ENCODE measurements at regions not wholly inside any gene's neighbourhood (a gene's known extent, or its start where the extent isn't known, plus 50 kb on each side); places are given as distances from the start of the nearest gene placed in this dataset.

DNA sequence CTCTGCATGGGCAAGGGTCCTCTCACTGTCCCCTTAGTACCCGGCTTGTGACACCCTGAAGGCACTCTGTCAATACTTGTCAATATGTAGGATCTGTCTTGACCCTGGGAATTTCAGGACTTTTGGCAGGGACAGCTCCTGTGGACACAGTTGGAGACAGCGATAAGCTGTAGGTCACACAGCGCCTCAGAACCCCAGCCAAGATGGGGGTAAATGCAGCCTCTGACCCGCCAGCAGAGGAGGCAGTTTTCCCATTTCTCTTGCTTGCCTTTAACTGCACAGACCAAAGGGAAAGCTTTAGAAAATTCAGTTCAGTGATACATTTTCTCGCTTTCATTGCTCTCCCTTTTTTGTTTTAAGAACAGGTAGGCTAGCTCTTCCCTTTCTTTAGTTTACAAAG, 54.8 kb upstream of the KLHL29 start (continued):
- TF ChIP-seq ZNF780A (CRISPR knock-in tag; IDR thresholded peaks at IDR 0.05) (no peak), CENPX (CRISPR knock-in tag; IDR thresholded peaks at IDR 0.05) (no peak), SATB2 (CRISPR knock-in tag; IDR thresholded peaks at IDR 0.05) (no peak), SCMH1 (CRISPR knock-in tag; IDR thresholded peaks at IDR 0.05; ENCODE audit: borderline replicate concordance) (no peak), CSRNP1 (CRISPR knock-in tag; IDR thresholded peaks at IDR 0.05) (no peak), TEAD3 (CRISPR knock-in tag; optimal IDR thresholded peaks at IDR 0.05; ENCODE audit: borderline replicate concordance) (no peak), ZNF234 (CRISPR knock-in tag; conservative IDR thresholded peaks at IDR 0.05) (no peak), SOX5 (CRISPR knock-in tag; IDR thresholded peaks at IDR 0.05; ENCODE audit: borderline replicate concordance) (no peak), SMARCC2 (IDR thresholded peaks at IDR 0.05) (no peak), PLSCR1 (CRISPR knock-in tag; IDR thresholded peaks at IDR 0.05; ENCODE audit: borderline replicate concordance) (no peak), MAZ (IDR thresholded peaks at IDR 0.05; ENCODE audit: borderline replicate concordance, low read depth, low read length) (no peak), MAZ (CRISPR knock-in tag; IDR thresholded peaks at IDR 0.05; ENCODE audit: low read depth) (no peak), FOSL1 (CRISPR knock-in tag; IDR thresholded peaks at IDR 0.05; ENCODE audit: borderline replicate concordance) (no peak), ZNF343 (CRISPR knock-in tag; IDR thresholded peaks at IDR 0.05) (no peak), AGO1 (IDR thresholded peaks at IDR 0.05; ENCODE audit: low read depth, low read length, poor library complexity, severe bottlenecking) (no peak), SETDB1 (CRISPR knock-in tag; IDR thresholded peaks at IDR 0.05; ENCODE audit: borderline replicate concordance) (no peak), ZNF768 (CRISPR knock-in tag; IDR thresholded peaks at IDR 0.05) (peak; percentile 90), MIER2 (CRISPR knock-in tag; IDR thresholded peaks at IDR 0.05) (peak; percentile 94), ADNP (CRISPR knock-in tag; IDR thresholded peaks at IDR 0.05) (no peak)
- TF ChIP-seq, protein P1, sequence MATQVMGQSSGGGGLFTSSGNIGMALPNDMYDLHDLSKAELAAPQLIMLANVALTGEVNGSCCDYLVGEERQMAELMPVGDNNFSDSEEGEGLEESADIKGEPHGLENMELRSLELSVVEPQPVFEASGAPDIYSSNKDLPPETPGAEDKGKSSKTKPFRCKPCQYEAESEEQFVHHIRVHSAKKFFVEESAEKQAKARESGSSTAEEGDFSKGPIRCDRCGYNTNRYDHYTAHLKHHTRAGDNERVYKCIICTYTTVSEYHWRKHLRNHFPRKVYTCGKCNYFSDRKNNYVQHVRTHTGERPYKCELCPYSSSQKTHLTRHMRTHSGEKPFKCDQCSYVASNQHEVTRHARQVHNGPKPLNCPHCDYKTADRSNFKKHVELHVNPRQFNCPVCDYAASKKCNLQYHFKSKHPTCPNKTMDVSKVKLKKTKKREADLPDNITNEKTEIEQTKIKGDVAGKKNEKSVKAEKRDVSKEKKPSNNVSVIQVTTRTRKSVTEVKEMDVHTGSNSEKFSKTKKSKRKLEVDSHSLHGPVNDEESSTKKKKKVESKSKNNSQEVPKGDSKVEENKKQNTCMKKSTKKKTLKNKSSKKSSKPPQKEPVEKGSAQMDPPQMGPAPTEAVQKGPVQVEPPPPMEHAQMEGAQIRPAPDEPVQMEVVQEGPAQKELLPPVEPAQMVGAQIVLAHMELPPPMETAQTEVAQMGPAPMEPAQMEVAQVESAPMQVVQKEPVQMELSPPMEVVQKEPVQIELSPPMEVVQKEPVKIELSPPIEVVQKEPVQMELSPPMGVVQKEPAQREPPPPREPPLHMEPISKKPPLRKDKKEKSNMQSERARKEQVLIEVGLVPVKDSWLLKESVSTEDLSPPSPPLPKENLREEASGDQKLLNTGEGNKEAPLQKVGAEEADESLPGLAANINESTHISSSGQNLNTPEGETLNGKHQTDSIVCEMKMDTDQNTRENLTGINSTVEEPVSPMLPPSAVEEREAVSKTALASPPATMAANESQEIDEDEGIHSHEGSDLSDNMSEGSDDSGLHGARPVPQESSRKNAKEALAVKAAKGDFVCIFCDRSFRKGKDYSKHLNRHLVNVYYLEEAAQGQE (IDR thresholded peaks at IDR 0.05; ENCODE audit: borderline replicate concordance in 1 of 2, low read depth in 1 of 2, low read length in 2 of 2) = peak; percentile 50 to 93
- TF ChIP-seq, protein P2, sequence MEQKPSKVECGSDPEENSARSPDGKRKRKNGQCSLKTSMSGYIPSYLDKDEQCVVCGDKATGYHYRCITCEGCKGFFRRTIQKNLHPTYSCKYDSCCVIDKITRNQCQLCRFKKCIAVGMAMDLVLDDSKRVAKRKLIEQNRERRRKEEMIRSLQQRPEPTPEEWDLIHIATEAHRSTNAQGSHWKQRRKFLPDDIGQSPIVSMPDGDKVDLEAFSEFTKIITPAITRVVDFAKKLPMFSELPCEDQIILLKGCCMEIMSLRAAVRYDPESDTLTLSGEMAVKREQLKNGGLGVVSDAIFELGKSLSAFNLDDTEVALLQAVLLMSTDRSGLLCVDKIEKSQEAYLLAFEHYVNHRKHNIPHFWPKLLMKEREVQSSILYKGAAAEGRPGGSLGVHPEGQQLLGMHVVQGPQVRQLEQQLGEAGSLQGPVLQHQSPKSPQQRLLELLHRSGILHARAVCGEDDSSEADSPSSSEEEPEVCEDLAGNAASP (CRISPR knock-in tag; IDR thresholded peaks at IDR 0.05; ENCODE audit: borderline replicate concordance) = no peak
- TF ChIP-seq, protein P3, sequence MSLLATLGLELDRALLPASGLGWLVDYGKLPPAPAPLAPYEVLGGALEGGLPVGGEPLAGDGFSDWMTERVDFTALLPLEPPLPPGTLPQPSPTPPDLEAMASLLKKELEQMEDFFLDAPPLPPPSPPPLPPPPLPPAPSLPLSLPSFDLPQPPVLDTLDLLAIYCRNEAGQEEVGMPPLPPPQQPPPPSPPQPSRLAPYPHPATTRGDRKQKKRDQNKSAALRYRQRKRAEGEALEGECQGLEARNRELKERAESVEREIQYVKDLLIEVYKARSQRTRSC (CRISPR knock-in tag; IDR thresholded peaks at IDR 0.05; ENCODE audit: low read depth) = no peak
- TF ChIP-seq, protein P4, sequence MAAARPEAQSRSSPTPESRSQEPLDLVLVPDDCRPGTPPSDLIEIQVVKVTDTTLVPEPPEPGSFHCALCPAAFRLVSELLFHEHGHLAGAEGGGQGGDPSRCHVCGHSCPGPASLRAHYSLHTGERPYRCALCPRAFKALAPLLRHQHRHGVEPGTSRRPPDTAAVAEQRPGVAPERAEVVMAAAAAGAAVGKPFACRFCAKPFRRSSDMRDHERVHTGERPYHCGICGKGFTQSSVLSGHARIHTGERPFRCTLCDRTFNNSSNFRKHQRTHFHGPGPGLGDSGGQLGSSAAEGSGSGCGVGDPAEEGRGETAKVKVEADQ (CRISPR knock-in tag; IDR thresholded peaks at IDR 0.05; ENCODE audit: borderline replicate concordance) = no peak

Data from HepG2 (cell line).